Endothelial cell of umbilical vein (primary cell): ENCODE measurements at regions not wholly inside any gene's neighbourhood (a gene's known extent, or its start where the extent isn't known, plus 50 kb on each side); places are given as distances from the start of the nearest gene placed in this dataset.

Experiments
- BruUV-seq: library from RNA; stranded (reverse); fragments of 400-500 nt; replicated peaks from 2 replicates; lab custom pipeline; 2021; lab: Mats Ljungman, UMichigan
- CTCF ChIA-PET: fragments of 300-600, 350-600 bp; sonication (Branson Sonifier 250); formaldehyde crosslinking; loops from one replicate; lab custom pipeline; 2021; ENCODE audit warnings: antibody characterized with exemption, inconsistent platforms; lab: Charles Lee
- POLR2A ChIA-PET: fragments of 300-600, 350-600 bp; sonication (Branson Sonifier 250); formaldehyde crosslinking; loops from one replicate; lab custom pipeline; 2021; ENCODE audit warnings: antibody characterized with exemption, inconsistent platforms; lab: Charles Lee
- DNase-seq: peaks from one replicate; pipeline ENCODE4 v3.0.0-alpha.2; 2011; ENCODE audit warnings: low read depth, low spot score
- FAIRE-seq: peaks from 2 replicates; lab custom pipeline; 2011; peaks lifted over from hg19 to GRCh38; lab: Jason Lieb, UNC
- H2AFZ ChIP-seq: 2 replicates; pipeline ENCODE4 v1.6.0; 2012; ENCODE audit warnings: low read depth, low read length, control low read depth, inconsistent platforms
- H3K27ac ChIP-seq: 2 replicates; pipeline ENCODE4 v1.5.1; 2011; ENCODE audit warnings: low read depth, mild to moderate bottlenecking, control low read depth, low read length, moderate library complexity; ENCODE audit not compliant: insufficient read depth
- H3K27me3 ChIP-seq, 2 experiments: 2 replicates each; pipeline versions ENCODE4 v1.6.0 to v1.6.1; 2011; ENCODE audit warnings: low read length in 2 of 2, mixed read lengths in 1 of 2; ENCODE audit not compliant: control insufficient read depth in 2 of 2, insufficient read depth in 2 of 2
- H3K36me3 ChIP-seq, 2 experiments: 2 replicates in 1 of 2; 3 replicates in 1 of 2; pipeline ENCODE4 v1.5.1; 2011; ENCODE audit warnings: low read length in 2 of 2, mild to moderate bottlenecking in 1 of 2, moderate library complexity in 1 of 2; ENCODE audit not compliant: control insufficient read depth in 2 of 2, insufficient read depth in 2 of 2; ENCODE audit errors: extremely low read depth in 1 of 2
- H3K4me1 ChIP-seq: 3 replicates; pipeline ENCODE4 v1.5.1; 2011; ENCODE audit warnings: mild to moderate bottlenecking, low read length; ENCODE audit not compliant: control insufficient read depth, insufficient read depth; ENCODE audit errors: extremely low read depth
- H3K4me2 ChIP-seq: 2 replicates; pipeline ENCODE4 v1.6.1; 2011; ENCODE audit warnings: low read length, control low read depth, mixed read lengths; ENCODE audit not compliant: insufficient read depth
- H3K4me3 ChIP-seq, 3 experiments: fragments of 200-600 bp in 1 of 3; sonication (generic), shearing (Covaris generic) in 1 of 3; replicated peaks in 1 of 3; 2 replicates each; pipeline ENCODE4 v1.5.1; 2011 to 2016; ENCODE audit warnings: control low read depth in 3 of 3, low read length in 3 of 3, mild to moderate bottlenecking in 2 of 3, inconsistent platforms in 1 of 3, low read depth in 1 of 3, moderate library complexity in 1 of 3; ENCODE audit not compliant: insufficient read depth in 1 of 3
- H3K79me2 ChIP-seq: 2 replicates; pipeline ENCODE4 v1.6.0; 2012; ENCODE audit warnings: low read length, inconsistent platforms; ENCODE audit not compliant: control insufficient read depth, insufficient read depth
- H3K9ac ChIP-seq: replicated peaks from 2 replicates; pipeline ENCODE3; 2011; ENCODE audit warnings: low read length, control low read depth; ENCODE audit not compliant: insufficient read depth; ENCODE audit errors: extremely low read depth
- H3K9me1 ChIP-seq: replicated peaks from 3 replicates; pipeline ENCODE4 v1.6.0; 2011; ENCODE audit warnings: mild to moderate bottlenecking, low read length; ENCODE audit not compliant: control insufficient read depth, insufficient read depth; ENCODE audit errors: extremely low read depth
- H3K9me3 ChIP-seq: replicated peaks from 2 replicates; pipeline ENCODE4 v1.5.1; 2012; ENCODE audit warnings: low read length, inconsistent platforms; ENCODE audit not compliant: control insufficient read depth, insufficient read depth
- H4K20me1 ChIP-seq: replicated peaks from 2 replicates; pipeline ENCODE3; 2011; ENCODE audit warnings: mild to moderate bottlenecking, low read length; ENCODE audit not compliant: control insufficient read depth, insufficient read depth; ENCODE audit errors: extremely low read depth
- EZH2 ChIP-seq: IDR thresholded peaks from 2 replicates; pipeline ENCODE4 v1.6.1; 2012; ENCODE audit warnings: borderline replicate concordance, low read depth, mild to moderate bottlenecking, moderate library complexity, low read length, inconsistent platforms; ENCODE audit not compliant: severe bottlenecking
- FOS ChIP-seq: IDR thresholded peaks from 2 replicates; pipeline ENCODE4 v1.6.1; 2011; ENCODE audit warnings: mild to moderate bottlenecking, low read length, moderate library complexity, borderline replicate concordance; ENCODE audit not compliant: insufficient read depth
- GATA2 ChIP-seq: IDR thresholded peaks from 2 replicates; pipeline ENCODE4 v1.7.0; 2011; ENCODE audit warnings: low read depth, mild to moderate bottlenecking, moderate library complexity, mixed read lengths, low read length; ENCODE audit not compliant: insufficient read length, insufficient read depth
- JUN ChIP-seq: IDR thresholded peaks from 2 replicates; pipeline ENCODE4 v1.6.1; 2011; ENCODE audit warnings: borderline replicate concordance, low read depth; ENCODE audit not compliant: insufficient read length, insufficient read depth
- POLR2A ChIP-seq: IDR thresholded peaks from 2 replicates; pipeline ENCODE4 v1.6.1; 2012; ENCODE audit warnings: low read depth, mild to moderate bottlenecking, control low read depth, low read length
- dilution Hi-C: fragments of 300-500 bp; cut with MboI; formaldehyde crosslinking; loops from one replicate; pipeline ENCODE4 v1.15.0; 2019; ENCODE audit warnings: low sequenced_read_pairs; ENCODE audit not compliant: extremely low pct_ligation_motif_present
- intact Hi-C: fragments of 100-400 bp; cut with micrococcal nuclease; formaldehyde crosslinking; loops from one replicate; pipeline ENCODE4 v1.10.0; 2022

- Histone ChIP-seq H2AFZ (no peak overlapping the region), H3K79me2 (no peaks in the 10 kb centered on the region), H3K4me2 (no peak overlapping the region), H3K27ac (no peak overlapping the region), H3K9me3 (no peaks in the 10 kb centered on the region), H3K4me3 (no peak overlapping the region), H3K9ac (no peak overlapping the region), H3K27me3 (no peaks in the 10 kb centered on the region), H3K9me1 (no peaks in the 10 kb centered on the region), H3K4me1 (no peaks in the 10 kb centered on the region), H3K36me3 (no peaks in the 10 kb centered on the region), H4K20me1 (no peaks in the 10 kb centered on the region)
- FAIRE-seq (no peak), DNase-seq (no peak)
- dilution Hi-C loops, result no loop called here
- POLR2A ChIA-PET, result no interaction called here
- no TSS peak for BruUV-seq
- CTCF ChIA-PET, result interaction anchor here (1.5 to 1.6 kb wide), 2 partner anchors 9 to 11 kb away, joined by 3 to 4 read pairs; no protein-coding TSS in a partner anchor
- TF ChIP-seq FOS (no peak), EZH2 (no peak), JUN (no peak), POLR2A (no peak)
- intact Hi-C loops, result loop anchor here (5.0 kb wide), 1 partner anchor 936 kb away; no protein-coding TSS in a partner anchor
These were observed 162.1 kb downstream of the SMIM20 start for GRCh38 chr4:26076000-26076587.

GRCh38 chr4:26076896-26077295 is 162.9 kb downstream of the SMIM20 start:
- TF ChIP-seq JUN (no peak), GATA2 (no peak), EZH2 (no peak)
- no peak for FAIRE-seq
- no peaks in the 10 kb centered on the region for H3K79me2 ChIP-seq
- no peak overlapping the region for H3K4me2 ChIP-seq
- H3K9me1 ChIP-seq, result no peaks in the 10 kb centered on the region
- H2AFZ ChIP-seq, result no peak overlapping the region
- BruUV-seq, result no TSS peak
- ChIA-PET CTCF (no interaction called here), POLR2A (no interaction called here)
- no peak overlapping the region for H3K4me3 ChIP-seq
- H3K9ac ChIP-seq, result no peak overlapping the region
- no peaks in the 10 kb centered on the region for H4K20me1 ChIP-seq
- H3K9me3 ChIP-seq, result no peaks in the 10 kb centered on the region
- H3K36me3 ChIP-seq, result no peaks in the 10 kb centered on the region
- no peak for DNase-seq
- intact Hi-C loops, result loop anchor here (5.0 kb wide), 1 partner anchor 935 kb away; no protein-coding TSS in a partner anchor
- H3K27me3 ChIP-seq, result no peaks in the 10 kb centered on the region
- H3K4me1 ChIP-seq, result no peaks in the 10 kb centered on the region
- dilution Hi-C loops, result no loop called here
- no peak overlapping the region for H3K27ac ChIP-seq
